Uterus (tissue), 2 donors: ENCODE measurements at regions not wholly inside any gene's neighbourhood (a gene's known extent, or its start where the extent isn't known, plus 50 kb on each side); places are given as distances from the start of the nearest gene placed in this dataset.

ENCODE experiments used
- CTCF ChIP-seq, 4 experiments: fragments of 200-600 bp in 2 of 4; fragments of 450-650 bp in 2 of 4; sonication (generic) in 2 of 4; IDR thresholded peaks; one replicate each; pipeline ENCODE4 v1.5.1; 2016 to 2019; ENCODE audit warnings: antibody characterized with exemption in 4 of 4, mild to moderate bottlenecking in 2 of 4, moderate library complexity in 1 of 4
- POLR2A ChIP-seq, 2 donors: fragments of 450-650 bp; IDR thresholded peaks; one replicate each; pipeline ENCODE4 v1.6.1; 2016; ENCODE audit warnings: antibody characterized with exemption in 2 of 2, mild to moderate bottlenecking in 1 of 2, moderate library complexity in 1 of 2

GRCh38 chr1:198083549-198083948 is 73.2 kb upstream of the NEK7 start:
- TF ChIP-seq CTCF (IDR thresholded peaks at IDR 0.05) (no peak), POLR2A (IDR thresholded peaks at IDR 0.05) (no peak)
